Liver (tissue), 3 donors: ENCODE measurements at regions not wholly inside any gene's neighbourhood (a gene's known extent, or its start where the extent isn't known, plus 50 kb on each side); places are given as distances from the start of the nearest gene placed in this dataset.

ENCODE experiments used
- ATF3 ChIP-seq: IDR thresholded peaks from 2 replicates; pipeline ENCODE4 v1.6.1; 2016; ENCODE audit warnings: antibody characterized with exemption
- CTCF ChIP-seq: fragments of 150-350 bp; IDR thresholded peaks from 2 replicates; pipeline ENCODE4 v1.5.1; 2017; ENCODE audit warnings: improper control_type of control experiment, low read depth, low read length; ENCODE audit not compliant: missing input control
- EGR1 ChIP-seq, 2 donors: IDR thresholded peaks; 2 replicates each; pipeline ENCODE4 v1.6.1; 2016 to 2018; ENCODE audit warnings: antibody characterized with exemption in 2 of 2, low read depth in 2 of 2
- FOXA1 ChIP-seq: IDR thresholded peaks from 2 replicates; pipeline ENCODE4 v1.6.1; 2016; ENCODE audit warnings: antibody characterized with exemption
- MAX ChIP-seq: IDR thresholded peaks from 2 replicates; pipeline ENCODE4 v1.6.1; 2016; ENCODE audit warnings: antibody characterized with exemption
- REST ChIP-seq: IDR thresholded peaks from 2 replicates; pipeline ENCODE4 v1.6.1; 2016; ENCODE audit warnings: antibody characterized with exemption, mild to moderate bottlenecking
- SP1 ChIP-seq: IDR thresholded peaks from 2 replicates; pipeline ENCODE4 v1.6.1; 2018; ENCODE audit warnings: antibody characterized with exemption, mild to moderate bottlenecking
- TAF1 ChIP-seq: conservative IDR thresholded peaks from 2 replicates; pipeline ENCODE4 v1.6.1; 2016; ENCODE audit warnings: antibody characterized with exemption, mild to moderate bottlenecking
- ZBTB33 ChIP-seq: IDR thresholded peaks from 2 replicates; pipeline ENCODE4 v1.6.1; 2016; ENCODE audit warnings: antibody characterized with exemption
- donor health status: healthy.
- donor health status: healthy.

GRCh38 chr11:109974523-109974922 is 118.7 kb upstream of the ZC3H12C start:
- no peak for TF ChIP-seq CTCF
- TF ChIP-seq TAF1, result no peak
- no peak for TF ChIP-seq MAX
- TF ChIP-seq REST, result no peak
- TF ChIP-seq SP1, result no peak
- no peak for TF ChIP-seq ATF3
- no peak for TF ChIP-seq FOXA1
- no peak for TF ChIP-seq EGR1 (IDR thresholded peaks at IDR 0.05; ENCODE audit: low read depth in 2 of 2)
- TF ChIP-seq ZBTB33, result no peak
